ENCODE measurements at regions not wholly inside any gene's neighbourhood (a gene's known extent, or its start where the extent isn't known, plus 50 kb on each side); places are given as distances from the start of the nearest gene placed in this dataset.

DNA sequence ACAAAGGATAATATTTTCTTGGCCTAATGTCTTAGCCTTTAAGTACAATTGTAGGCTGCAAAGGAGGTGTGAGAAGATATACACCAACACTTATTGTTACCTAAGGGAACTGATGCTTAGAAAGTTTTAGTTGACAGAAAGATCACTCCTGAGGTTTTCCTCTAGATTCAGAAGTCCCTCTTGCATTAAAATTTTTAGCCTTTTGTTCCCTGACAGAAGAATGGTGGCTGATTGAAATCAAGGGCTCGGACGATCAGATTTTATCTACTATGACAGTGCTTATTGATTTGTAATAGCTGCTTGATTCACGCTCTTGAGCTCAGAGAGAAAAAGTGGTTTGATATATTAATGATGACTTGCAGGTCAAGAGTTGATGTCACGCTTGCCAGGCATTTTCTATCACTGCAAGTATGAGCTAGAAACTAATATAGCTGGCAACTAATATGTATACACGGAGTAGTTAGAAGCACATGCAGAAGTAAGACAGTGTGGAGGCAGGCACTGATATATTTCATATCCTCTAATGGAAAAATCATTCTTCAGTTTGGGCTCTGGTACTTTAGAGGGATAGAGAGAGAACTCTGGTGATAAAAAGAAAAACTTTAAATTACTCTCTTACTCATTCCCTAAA is 246.6 kb upstream of the ID4 start:
- TF ChIP-seq, protein P1, sequence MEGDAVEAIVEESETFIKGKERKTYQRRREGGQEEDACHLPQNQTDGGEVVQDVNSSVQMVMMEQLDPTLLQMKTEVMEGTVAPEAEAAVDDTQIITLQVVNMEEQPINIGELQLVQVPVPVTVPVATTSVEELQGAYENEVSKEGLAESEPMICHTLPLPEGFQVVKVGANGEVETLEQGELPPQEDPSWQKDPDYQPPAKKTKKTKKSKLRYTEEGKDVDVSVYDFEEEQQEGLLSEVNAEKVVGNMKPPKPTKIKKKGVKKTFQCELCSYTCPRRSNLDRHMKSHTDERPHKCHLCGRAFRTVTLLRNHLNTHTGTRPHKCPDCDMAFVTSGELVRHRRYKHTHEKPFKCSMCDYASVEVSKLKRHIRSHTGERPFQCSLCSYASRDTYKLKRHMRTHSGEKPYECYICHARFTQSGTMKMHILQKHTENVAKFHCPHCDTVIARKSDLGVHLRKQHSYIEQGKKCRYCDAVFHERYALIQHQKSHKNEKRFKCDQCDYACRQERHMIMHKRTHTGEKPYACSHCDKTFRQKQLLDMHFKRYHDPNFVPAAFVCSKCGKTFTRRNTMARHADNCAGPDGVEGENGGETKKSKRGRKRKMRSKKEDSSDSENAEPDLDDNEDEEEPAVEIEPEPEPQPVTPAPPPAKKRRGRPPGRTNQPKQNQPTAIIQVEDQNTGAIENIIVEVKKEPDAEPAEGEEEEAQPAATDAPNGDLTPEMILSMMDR (IDR thresholded peaks at IDR 0.05): no peak
- TF ChIP-seq POLR2A (IDR thresholded peaks at IDR 0.05) (no peak), EP300 (IDR thresholded peaks at IDR 0.05) (no peak)

All from sigmoid colon (tissue), 4 donors.